Activated CD8-positive, alpha-beta memory T cell treated with anti-CD3 and anti-CD28 coated beads, Interleukin-2, amount 50 U/mL, for 4 hours (primary cell): ENCODE measurements at regions not wholly inside any gene's neighbourhood (a gene's known extent, or its start where the extent isn't known, plus 50 kb on each side); places are given as distances from the start of the nearest gene placed in this dataset.

Source experiments
- DNase-seq: peaks from one replicate; pipeline ENCODE4 v3.0.0-alpha.2; 2020

GRCh38 chr2:41337956-41338355, 709.9 kb upstream of the PKDCC start:
- no peak for DNase-seq

DNA sequence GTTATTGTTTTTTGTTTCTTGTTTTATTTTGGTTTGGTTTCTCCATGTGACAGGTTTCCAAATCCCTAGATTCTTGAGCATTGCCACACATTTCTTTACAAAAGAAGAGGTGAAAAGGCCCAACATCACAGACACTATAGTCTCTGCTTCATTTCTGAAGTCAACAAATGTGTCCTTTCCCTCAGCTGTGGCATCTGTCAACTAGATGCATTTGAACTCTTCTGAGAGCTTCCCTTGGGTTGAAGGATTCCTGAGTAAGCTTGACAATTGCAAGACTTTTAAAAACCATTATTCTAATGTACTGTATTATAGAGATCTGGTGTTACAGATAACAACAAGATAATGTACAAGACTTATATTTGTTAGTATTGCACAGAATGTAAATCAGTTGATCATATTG, 703.3 kb upstream of the PKDCC start:
- no peak for DNase-seq

DNA sequence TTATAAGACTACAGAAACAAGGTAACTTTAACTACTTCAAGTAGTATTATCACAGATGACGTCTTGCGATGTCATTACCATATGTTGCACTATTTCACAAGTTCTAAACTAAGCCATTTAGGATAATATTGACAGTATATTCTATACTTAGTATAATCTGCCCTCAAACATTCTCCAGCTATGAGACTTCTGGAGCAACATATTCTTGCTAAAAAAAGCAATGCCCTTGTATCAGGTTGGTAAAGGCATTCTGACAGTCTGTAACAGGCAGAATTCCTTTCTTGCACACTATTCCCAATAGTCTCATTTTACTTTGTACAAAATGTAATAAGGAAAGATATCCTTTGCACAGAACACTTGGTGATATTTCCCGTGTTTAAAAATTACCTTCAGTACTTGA, 694.8 kb upstream of the PKDCC start:
- no peak for DNase-seq

DNA sequence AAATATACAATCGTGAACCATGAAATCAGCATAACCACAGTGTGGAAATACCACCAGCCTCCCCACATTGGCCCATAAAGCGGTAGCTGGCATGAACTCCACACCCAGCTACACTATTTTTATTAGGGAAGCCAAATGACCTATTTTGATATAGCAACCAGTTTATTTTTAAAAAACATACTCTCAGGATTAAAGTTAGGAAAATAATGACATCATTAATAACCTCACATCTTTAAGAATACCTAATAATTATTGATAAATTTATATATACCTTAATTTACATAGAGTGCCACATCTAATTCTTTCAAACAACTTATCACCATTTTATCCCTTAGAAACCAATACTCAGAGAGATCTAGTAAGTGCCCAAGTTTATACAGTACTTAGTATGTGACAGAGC, 692.0 kb upstream of the PKDCC start:
- no peak for DNase-seq

GRCh38 chr2:41364842-41365241, 683.0 kb upstream of the PKDCC start:
- no peak for DNase-seq

GRCh38 chr2:41375901-41376300, 671.9 kb upstream of the PKDCC start:
- DNase-seq, result no peak

- no peak for DNase-seq
Measured at GRCh38 chr2:41377837-41378236, 670.0 kb upstream of the PKDCC start.

DNA sequence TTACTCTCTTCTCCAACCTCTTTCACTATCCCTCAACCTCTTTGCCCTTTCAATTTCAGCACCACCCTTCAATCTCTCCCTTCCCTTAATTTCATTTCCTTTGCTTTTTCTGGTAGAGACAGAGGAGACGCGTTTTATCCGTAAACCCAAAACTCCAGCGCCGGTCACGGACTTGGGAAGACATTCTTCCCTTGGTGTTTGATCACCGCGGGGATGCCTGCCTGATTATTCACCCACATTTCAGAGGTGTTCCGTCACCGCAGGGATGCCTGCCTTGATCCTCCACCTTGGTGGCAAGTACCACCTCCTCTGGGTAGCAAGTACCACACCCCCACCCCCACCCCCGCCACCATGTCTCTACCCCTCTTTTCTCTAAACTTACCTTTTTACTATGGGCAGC, 669.4 kb upstream of the PKDCC start:
- DNase-seq, result no peak

DNA sequence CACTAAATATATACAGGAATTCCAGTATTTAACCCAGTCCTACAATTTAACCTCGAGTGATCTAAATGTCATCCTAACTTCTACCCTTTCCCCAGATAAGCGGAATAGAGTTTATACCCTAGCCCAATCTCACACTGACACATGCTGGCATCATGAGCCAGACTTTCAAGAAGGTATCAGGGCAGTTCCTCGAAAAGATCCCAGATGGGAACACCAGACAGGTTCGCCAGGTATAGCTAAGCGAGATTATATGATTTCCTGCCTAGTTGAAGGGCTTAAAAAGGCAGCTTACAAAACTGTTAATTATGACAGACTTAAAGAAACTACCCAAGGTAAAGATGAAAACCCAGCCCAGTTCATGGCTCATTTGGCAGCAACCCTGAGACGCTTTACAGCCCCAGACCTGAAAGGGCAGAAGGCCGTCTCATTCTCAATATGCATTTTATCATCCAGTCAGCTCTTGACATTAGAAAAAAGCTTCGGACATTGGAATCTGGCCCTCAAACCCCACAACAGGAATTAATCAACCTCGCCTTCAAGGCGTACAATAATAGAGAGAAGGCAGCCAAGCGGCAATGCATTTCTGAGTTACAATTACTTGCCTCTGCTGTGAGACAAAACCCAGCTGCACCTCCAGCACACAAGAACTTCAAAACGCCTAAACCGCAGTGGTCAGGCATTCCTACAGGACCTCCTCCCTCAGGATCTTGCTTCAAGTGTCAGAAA, 668.2 kb upstream of the PKDCC start:
- DNase-seq, result no peak

DNA sequence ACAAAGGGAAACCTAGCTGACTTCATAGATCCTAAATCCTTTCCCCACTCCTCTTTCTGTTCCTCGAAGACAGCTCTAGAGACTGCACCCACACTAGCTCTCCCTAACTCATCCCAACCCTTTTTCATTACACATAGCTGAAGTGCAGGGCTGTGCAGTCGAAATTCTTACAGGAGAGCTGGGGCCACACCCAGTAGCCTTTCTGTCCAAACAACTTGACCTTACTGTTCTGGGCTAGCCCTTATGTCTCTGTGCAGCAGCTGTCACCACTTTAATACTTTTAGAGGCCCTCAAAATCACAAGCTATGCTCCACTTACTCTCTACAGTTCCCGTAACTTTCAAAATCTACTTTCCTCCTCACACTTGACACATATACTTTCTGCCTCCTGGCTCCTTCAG, 666.1 kb upstream of the PKDCC start:
- DNase-seq, result no peak

- no peak for DNase-seq
Measured at GRCh38 chr2:41387519-41387918, 660.3 kb upstream of the PKDCC start.

- no peak for DNase-seq
Measured at GRCh38 chr2:41393621-41394020, 654.2 kb upstream of the PKDCC start.

DNA sequence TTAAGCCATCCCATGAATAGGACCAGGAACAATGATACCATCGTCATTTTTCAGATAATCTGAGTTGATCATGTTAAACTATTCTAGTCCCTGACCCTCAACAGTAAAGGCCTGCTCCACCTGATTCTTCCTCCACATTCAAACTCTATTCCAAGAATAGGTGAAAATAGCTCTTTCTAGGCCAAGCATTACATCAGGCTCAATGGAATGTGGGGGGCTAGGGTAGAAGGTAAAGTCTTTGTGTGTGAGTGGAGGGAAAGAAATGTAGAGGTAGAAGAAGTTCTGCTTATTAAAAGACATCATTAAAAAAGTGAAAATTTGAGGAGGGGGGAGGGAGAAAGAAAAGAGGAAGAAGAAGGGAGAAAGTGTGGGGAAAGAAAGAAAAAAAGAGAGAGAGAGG, 653.3 kb upstream of the PKDCC start:
- no peak for DNase-seq

GRCh38 chr2:41395692-41396091, 652.1 kb upstream of the PKDCC start:
- DNase-seq, result no peak

- no peak for DNase-seq
Measured at GRCh38 chr2:41399437-41400087, 648.3 kb upstream of the PKDCC start.

DNA sequence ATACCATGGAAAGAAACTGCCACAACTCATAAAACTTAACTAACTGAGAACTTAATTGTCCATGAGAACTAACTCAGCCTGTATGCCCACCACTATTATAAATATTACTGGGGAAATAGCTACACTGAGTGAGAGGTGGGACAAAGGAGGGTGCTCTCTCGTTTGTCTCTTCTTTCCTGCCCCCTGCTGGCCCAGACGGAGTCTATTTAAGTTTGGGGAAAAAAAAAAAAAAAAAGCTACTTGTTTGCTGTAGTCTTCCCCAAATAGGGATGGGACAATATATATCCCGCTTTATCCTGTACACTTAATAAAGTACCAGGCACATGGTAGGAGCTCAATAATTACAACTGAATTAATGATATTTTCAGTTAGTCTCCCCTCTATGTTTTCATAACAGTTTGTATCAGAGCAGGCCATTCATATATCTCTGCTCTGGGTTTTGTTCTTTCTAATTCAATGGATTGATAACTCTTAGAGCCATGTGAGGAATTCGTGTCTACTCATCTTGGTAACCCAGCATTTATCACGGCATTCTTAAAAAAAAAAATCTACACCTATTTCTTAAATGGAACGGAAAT, 647.6 kb upstream of the PKDCC start:
- DNase-seq, result no peak

DNA sequence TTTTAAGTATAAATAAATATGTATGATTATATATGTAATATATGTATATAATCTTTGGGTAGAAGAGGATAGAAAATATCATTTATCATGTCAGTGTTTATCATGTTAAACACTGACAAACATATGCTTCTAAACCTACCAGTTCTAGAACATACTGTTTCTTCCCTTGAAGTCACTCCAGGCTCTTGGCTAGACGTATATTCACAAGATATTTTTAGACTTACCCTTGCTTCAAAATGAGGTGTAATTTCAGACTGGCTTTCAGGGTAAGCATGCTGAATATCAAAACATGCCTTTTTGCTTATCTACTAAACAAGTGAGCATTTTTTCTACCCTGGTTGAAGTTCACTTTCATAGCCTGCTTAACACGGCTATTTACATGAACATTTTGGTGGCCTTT, 642.4 kb upstream of the PKDCC start:
- DNase-seq, result no peak

GRCh38 chr2:41409328-41409727, 638.5 kb upstream of the PKDCC start:
- no peak for DNase-seq

DNA sequence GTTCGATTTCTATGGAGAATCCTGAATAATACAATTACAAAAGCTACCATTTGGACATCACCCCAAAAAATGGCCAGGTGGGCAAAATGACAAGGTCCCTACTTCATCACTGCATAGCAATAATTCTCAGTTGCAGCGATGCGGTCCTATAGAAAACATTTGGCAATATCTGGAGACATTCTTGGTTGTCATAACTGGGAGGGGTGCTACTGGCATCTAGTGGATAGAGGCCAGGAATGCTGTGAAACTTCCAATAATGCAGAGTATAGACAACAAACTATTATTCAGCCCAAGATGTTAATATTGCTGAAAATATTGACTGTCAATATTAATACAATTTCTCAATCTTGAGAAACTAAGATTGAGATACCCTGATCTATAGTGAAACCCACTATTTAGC, 637.8 kb upstream of the PKDCC start:
- DNase-seq, result no peak

DNA sequence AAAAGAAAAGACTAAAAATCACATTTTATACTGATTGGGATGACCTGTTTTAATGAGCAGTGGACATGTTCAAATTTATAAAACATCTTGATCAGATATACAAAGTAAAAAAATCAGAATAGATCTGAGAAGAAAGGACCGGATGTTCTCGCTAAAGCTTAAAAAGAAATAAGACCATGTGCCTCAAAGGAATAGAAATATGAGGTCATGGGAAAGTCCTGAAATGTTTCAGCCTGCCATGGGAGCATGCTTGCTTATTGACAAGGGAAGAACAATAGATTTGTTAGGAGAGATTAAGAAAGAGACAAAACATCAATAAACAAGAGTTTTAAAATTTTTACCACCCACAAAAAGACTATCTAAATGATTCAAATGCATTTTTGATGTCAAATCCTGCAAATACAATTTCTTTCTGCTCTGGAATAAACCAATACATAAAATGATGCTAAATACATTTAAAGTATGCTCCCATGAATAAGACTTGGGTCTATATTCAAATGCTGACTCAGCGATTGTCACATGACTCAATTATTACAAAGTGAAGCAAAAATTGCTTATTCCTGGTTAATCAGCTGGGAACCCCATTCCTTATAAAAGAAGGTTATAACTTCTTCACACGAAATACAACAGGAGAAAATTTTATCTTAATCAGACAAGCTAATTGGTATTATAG, 633.9 kb upstream of the PKDCC start:
- no peak for DNase-seq

- no peak for DNase-seq
Measured at GRCh38 chr2:41414486-41415230, 633.2 kb upstream of the PKDCC start.

GRCh38 chr2:41417511-41417910, 630.3 kb upstream of the PKDCC start:
- no peak for DNase-seq

DNA sequence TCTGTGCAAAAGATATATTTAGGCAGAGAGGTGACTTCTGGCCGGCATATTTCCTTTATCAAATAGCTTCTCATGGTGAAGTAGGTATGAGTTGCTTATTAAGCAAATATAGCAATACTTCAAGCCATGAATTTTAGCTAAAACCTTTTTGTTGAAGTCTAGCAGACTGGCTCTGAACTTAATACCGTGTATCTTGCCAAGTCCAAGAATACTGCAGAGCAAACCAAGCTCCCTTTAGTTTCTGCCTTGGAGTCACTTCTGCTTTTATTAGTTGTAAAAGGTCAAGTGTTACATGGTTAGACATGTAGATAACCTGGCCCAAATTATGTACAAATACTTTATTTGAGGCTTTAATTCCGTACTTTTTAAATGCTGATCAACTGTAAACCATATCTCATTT, 627.6 kb upstream of the PKDCC start:
- no peak for DNase-seq
